Stimulated activated CD8-positive, alpha-beta memory T cell treated with anti-CD3 and anti-CD28 coated beads, Interleukin-7, amount 100 ng/mL, for 48 hours (primary cell): ENCODE measurements at regions not wholly inside any gene's neighbourhood (a gene's known extent, or its start where the extent isn't known, plus 50 kb on each side); places are given as distances from the start of the nearest gene placed in this dataset.

Source experiments
- DNase-seq, 2 donors: peaks; one replicate each; pipeline ENCODE4 v3.0.0-alpha.2; 2020; ENCODE audit warnings: low read depth in 1 of 2; ENCODE audit errors: extremely low read depth in 1 of 2

- DNase-seq, result no peak
These were observed 249.7 kb upstream of the HS3ST5 start for GRCh38 chr6:114592506-114592905.

GRCh38 chr6:114588726-114589125, 245.9 kb upstream of the HS3ST5 start:
- no peak for DNase-seq

GRCh38 chr6:114586298-114586697, 243.5 kb upstream of the HS3ST5 start:
- DNase-seq, result no peak

GRCh38 chr6:114581293-114581692, 238.5 kb upstream of the HS3ST5 start:
- no peak for DNase-seq

- DNase-seq, result no peak
These were observed 238.1 kb upstream of the HS3ST5 start for GRCh38 chr6:114580882-114581281.

- no peak for DNase-seq
These were observed 236.7 kb upstream of the HS3ST5 start for GRCh38 chr6:114579486-114579885.

- no peak for DNase-seq
These were observed 234.3 kb upstream of the HS3ST5 start for GRCh38 chr6:114577109-114577508.

- no peak for DNase-seq
These were observed 233.5 kb upstream of the HS3ST5 start for GRCh38 chr6:114576330-114576729.

GRCh38 chr6:114569669-114570068, 226.8 kb upstream of the HS3ST5 start:
- no peak for DNase-seq

GRCh38 chr6:114564302-114564933, 221.6 kb upstream of the HS3ST5 start:
- no peak for DNase-seq

GRCh38 chr6:114559419-114559818, 216.6 kb upstream of the HS3ST5 start:
- no peak for DNase-seq

- no peak for DNase-seq
These were observed 215.3 kb upstream of the HS3ST5 start for GRCh38 chr6:114558153-114558552.

- DNase-seq, result no peak
These were observed 214.1 kb upstream of the HS3ST5 start for GRCh38 chr6:114556846-114557488.

GRCh38 chr6:114550316-114550715, 207.5 kb upstream of the HS3ST5 start:
- DNase-seq, result no peak

- no peak for DNase-seq
These were observed 200.9 kb upstream of the HS3ST5 start for GRCh38 chr6:114543696-114544095.

GRCh38 chr6:114541794-114542193, 199.0 kb upstream of the HS3ST5 start:
- DNase-seq, result no peak

- DNase-seq, result no peak
These were observed 195.2 kb upstream of the HS3ST5 start for GRCh38 chr6:114537977-114538376.

- no peak for DNase-seq
These were observed 192.0 kb upstream of the HS3ST5 start for GRCh38 chr6:114534813-114535212.

GRCh38 chr6:114524081-114524480, 181.3 kb upstream of the HS3ST5 start:
- no peak for DNase-seq

GRCh38 chr6:114523508-114523907, 180.7 kb upstream of the HS3ST5 start:
- no peak for DNase-seq

- DNase-seq, result no peak
These were observed 179.1 kb upstream of the HS3ST5 start for GRCh38 chr6:114521926-114522325.

- no peak for DNase-seq
These were observed 178.2 kb upstream of the HS3ST5 start for GRCh38 chr6:114520976-114521375.

GRCh38 chr6:114514170-114514569, 171.3 kb upstream of the HS3ST5 start:
- no peak for DNase-seq
